Esophagus squamous epithelium (tissue), 4 donors: ENCODE measurements at regions not wholly inside any gene's neighbourhood (a gene's known extent, or its start where the extent isn't known, plus 50 kb on each side); places are given as distances from the start of the nearest gene placed in this dataset.

Source experiments
- POLR2A ChIP-seq, 4 donors: fragments of 450-650 bp; IDR thresholded peaks; one replicate each; pipeline ENCODE4 v1.6.1; 2017; ENCODE audit warnings: antibody characterized with exemption in 4 of 4, mild to moderate bottlenecking in 4 of 4, moderate library complexity in 3 of 4
- TF ChIP-seq, protein P1 (sequence below), 6 experiments: fragments of 450-650 bp in 4 of 6; fragments of 200-600 bp in 2 of 6; sonication (generic) in 2 of 6; IDR thresholded peaks; one replicate each; pipeline ENCODE4 v1.5.1; 2016 to 2019; ENCODE audit warnings: antibody characterized with exemption in 6 of 6, mild to moderate bottlenecking in 4 of 6, moderate library complexity in 4 of 6

DNA sequence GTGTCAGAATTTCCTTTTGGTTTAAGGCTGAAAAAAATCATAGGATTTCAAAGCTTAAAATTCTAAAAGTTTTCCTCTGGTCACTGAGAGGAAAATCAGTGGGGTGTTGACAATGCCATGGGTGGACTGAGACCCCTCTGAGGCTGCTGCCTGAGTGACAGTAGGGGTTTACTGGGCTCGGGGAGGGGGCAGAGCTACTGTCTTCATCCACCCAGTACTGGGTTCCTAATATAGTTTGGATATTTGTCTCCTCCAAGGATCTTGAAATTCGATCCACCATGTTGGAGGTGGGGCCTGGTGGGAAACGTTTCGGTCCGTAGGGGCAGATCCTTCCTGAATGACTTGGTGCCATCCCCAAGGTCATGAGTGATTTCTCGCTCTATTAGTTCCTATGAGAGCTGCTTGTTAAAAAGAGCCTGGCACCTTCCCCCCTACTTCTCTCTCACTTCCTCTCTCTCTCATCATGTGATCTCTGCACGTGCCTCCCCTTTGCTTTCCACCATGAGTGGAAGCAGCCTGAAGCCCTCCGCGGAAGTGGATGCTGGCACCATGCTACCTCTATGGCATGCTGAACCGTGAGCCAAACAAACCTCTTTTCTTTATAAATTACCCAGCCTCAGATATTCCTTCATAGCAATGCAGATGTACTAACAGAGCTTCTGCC lies 72.3 kb downstream of the MAP10 start:
- TF ChIP-seq, protein P1, sequence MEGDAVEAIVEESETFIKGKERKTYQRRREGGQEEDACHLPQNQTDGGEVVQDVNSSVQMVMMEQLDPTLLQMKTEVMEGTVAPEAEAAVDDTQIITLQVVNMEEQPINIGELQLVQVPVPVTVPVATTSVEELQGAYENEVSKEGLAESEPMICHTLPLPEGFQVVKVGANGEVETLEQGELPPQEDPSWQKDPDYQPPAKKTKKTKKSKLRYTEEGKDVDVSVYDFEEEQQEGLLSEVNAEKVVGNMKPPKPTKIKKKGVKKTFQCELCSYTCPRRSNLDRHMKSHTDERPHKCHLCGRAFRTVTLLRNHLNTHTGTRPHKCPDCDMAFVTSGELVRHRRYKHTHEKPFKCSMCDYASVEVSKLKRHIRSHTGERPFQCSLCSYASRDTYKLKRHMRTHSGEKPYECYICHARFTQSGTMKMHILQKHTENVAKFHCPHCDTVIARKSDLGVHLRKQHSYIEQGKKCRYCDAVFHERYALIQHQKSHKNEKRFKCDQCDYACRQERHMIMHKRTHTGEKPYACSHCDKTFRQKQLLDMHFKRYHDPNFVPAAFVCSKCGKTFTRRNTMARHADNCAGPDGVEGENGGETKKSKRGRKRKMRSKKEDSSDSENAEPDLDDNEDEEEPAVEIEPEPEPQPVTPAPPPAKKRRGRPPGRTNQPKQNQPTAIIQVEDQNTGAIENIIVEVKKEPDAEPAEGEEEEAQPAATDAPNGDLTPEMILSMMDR (IDR thresholded peaks at IDR 0.05), result no peak
- no peak for TF ChIP-seq POLR2A (IDR thresholded peaks at IDR 0.05)
